ENCODE measurements at regions not wholly inside any gene's neighbourhood (a gene's known extent, or its start where the extent isn't known, plus 50 kb on each side); places are given as distances from the start of the nearest gene placed in this dataset.

DNA sequence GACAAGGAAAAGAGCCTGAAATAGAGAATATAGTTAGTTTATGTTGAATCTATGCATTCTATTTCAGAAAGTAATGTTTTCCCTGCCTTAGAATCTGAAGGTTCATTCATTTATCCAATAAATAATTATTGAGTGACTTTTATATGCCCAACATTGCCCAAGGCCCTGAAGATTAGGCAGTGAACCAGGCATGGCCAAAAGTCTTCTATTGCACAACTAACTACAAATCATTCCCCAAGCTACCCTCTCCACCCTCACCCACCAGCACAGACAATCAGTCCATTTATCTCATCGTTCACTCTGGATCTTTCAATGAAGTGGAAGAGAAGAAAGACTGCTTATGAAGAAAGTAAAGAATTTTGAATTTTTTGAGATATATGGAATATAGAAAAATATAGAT lies 268.4 kb downstream of the PLK2 start:
- Mint-ChIP-seq H3K27me3 (peaks cover 4% of the 10 kb centered on the region), H3K4me3 (no peak overlapping the region), H3K27ac (no peak overlapping the region), H3K9me3 (ENCODE audit: insufficient read depth) (no peaks in the 10 kb centered on the region), H3K4me1 (no peaks in the 10 kb centered on the region)
- no peak overlapping the region for H3K9ac ChIP-seq (ENCODE audit: low read length)
- no peak overlapping the region for H3K4me2 ChIP-seq (replicated peaks; ENCODE audit: low read depth, low read length, poor library complexity, severe bottlenecking)
- no peaks in the 10 kb centered on the region for H3K36me3 ChIP-seq (replicated peaks in 1 of 2; ENCODE audit: control extremely low read depth in 1 of 2, control insufficient read depth in 1 of 2, extremely low read depth in 1 of 2, insufficient read depth in 2 of 2, low read length in 1 of 2)
- TF ChIP-seq, protein P1, sequence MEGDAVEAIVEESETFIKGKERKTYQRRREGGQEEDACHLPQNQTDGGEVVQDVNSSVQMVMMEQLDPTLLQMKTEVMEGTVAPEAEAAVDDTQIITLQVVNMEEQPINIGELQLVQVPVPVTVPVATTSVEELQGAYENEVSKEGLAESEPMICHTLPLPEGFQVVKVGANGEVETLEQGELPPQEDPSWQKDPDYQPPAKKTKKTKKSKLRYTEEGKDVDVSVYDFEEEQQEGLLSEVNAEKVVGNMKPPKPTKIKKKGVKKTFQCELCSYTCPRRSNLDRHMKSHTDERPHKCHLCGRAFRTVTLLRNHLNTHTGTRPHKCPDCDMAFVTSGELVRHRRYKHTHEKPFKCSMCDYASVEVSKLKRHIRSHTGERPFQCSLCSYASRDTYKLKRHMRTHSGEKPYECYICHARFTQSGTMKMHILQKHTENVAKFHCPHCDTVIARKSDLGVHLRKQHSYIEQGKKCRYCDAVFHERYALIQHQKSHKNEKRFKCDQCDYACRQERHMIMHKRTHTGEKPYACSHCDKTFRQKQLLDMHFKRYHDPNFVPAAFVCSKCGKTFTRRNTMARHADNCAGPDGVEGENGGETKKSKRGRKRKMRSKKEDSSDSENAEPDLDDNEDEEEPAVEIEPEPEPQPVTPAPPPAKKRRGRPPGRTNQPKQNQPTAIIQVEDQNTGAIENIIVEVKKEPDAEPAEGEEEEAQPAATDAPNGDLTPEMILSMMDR (IDR thresholded peaks at IDR 0.05): no peak
- no peak for TF ChIP-seq EZH2 (IDR thresholded peaks at IDR 0.05; ENCODE audit: borderline replicate concordance, insufficient read depth, low read depth, low read length, poor library complexity, severe bottlenecking)
- CTCF ChIA-PET: no interaction called here
- WGBS (ENCODE audit: insufficient coverage): no CpG with 5 or more reads among the region's 1 CpG
- no peak for ATAC-seq (ENCODE audit: low read depth)
- DNase-seq: no peak
- no peak overlapping the region for H2AFZ ChIP-seq (ENCODE audit: insufficient read depth, low read depth, low read length, poor library complexity, severe bottlenecking)
- H3K4me3 ChIP-seq (ENCODE audit: control extremely low read depth in 1 of 5, extremely low read depth in 1 of 5, insufficient read depth in 1 of 5, low read depth in 2 of 5, low read length in 4 of 5): no peak overlapping the region
- intact Hi-C loops (cut with micrococcal nuclease): no loop called here
- H3K27me3 ChIP-seq (replicated peaks in 1 of 4; ENCODE audit: control extremely low read depth in 1 of 4, control insufficient read depth in 3 of 4, insufficient read depth in 4 of 4, low read length in 3 of 4): peaks cover 0 to 2% (median 0%) of the 10 kb centered on the region in 4 experiments
- no peaks in the 10 kb centered on the region for H4K20me1 ChIP-seq (ENCODE audit: control insufficient read depth, insufficient read depth, low read length, poor library complexity, severe bottlenecking)
- POLR2A ChIA-PET: no interaction called here
- no peaks in the 10 kb centered on the region for H3K4me1 ChIP-seq (ENCODE audit: control insufficient read depth in 2 of 2, insufficient read depth in 2 of 2, low read length in 2 of 2)
- H3K27ac ChIP-seq (ENCODE audit: low read length in 2 of 2): no peak overlapping the region
- H3K9me3 ChIP-seq (ENCODE audit: control extremely low read depth in 1 of 3, control insufficient read depth in 2 of 3, insufficient read depth in 1 of 3, low read length in 2 of 3): no peaks in the 10 kb centered on the region
- H3K79me2 ChIP-seq (ENCODE audit: control insufficient read depth, insufficient read depth, low read length): no peaks in the 10 kb centered on the region

DNA sequence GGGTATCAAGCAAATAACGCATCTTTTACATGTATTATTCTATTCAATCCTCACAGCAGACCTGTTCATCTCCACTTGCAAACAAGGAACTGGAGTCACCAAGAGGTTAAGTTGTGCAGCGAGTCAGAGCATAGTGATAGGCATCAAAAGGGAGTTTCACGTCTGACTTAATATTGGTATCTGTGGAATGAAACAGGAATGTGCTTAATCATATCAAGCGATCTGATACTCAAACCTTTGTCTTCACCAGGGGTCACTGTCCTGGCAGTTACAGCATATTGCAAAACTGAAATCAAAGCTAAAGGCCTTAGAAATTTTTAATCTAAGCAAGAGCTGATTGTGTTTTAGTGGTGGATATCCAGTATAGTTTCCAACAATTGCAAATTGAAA lies 271.6 kb downstream of the PLK2 start:
- CTCF ChIA-PET: no interaction called here
- intact Hi-C loops (cut with micrococcal nuclease): no loop called here

More for the DNA sequence above, 271.6 kb downstream of the PLK2 start:
- WGBS (ENCODE audit: insufficient coverage): 100% methylated on average over 1 of the region's 4 CpGs
- Histone ChIP-seq H3K27ac (ENCODE audit: low read length in 2 of 2) (no peak overlapping the region), H3K4me2 (replicated peaks; ENCODE audit: low read depth, low read length, poor library complexity, severe bottlenecking) (no peak overlapping the region), H3K4me3 (ENCODE audit: control extremely low read depth in 1 of 5, extremely low read depth in 1 of 5, insufficient read depth in 1 of 5, low read depth in 2 of 5, low read length in 4 of 5) (no peak overlapping the region), H4K20me1 (ENCODE audit: control insufficient read depth, insufficient read depth, low read length, poor library complexity, severe bottlenecking) (no peaks in the 10 kb centered on the region), H3K9me3 (ENCODE audit: control extremely low read depth in 1 of 3, control insufficient read depth in 2 of 3, insufficient read depth in 1 of 3, low read length in 2 of 3) (no peaks in the 10 kb centered on the region), H3K9ac (ENCODE audit: low read length) (no peak overlapping the region), H2AFZ (ENCODE audit: insufficient read depth, low read depth, low read length, poor library complexity, severe bottlenecking) (no peak overlapping the region), H3K27me3 (replicated peaks in 1 of 4; ENCODE audit: control extremely low read depth in 1 of 4, control insufficient read depth in 3 of 4, insufficient read depth in 4 of 4, low read length in 3 of 4) (peaks cover 0 to 2% (median 0%) of the 10 kb centered on the region in 4 experiments), H3K36me3 (replicated peaks in 1 of 2; ENCODE audit: control extremely low read depth in 1 of 2, control insufficient read depth in 1 of 2, extremely low read depth in 1 of 2, insufficient read depth in 2 of 2, low read length in 1 of 2) (no peaks in the 10 kb centered on the region), H3K79me2 (ENCODE audit: control insufficient read depth, insufficient read depth, low read length) (no peaks in the 10 kb centered on the region), H3K4me1 (ENCODE audit: control insufficient read depth in 2 of 2, insufficient read depth in 2 of 2, low read length in 2 of 2) (no peaks in the 10 kb centered on the region)
- Mint-ChIP-seq H3K4me3 (no peak overlapping the region), H3K4me1 (no peaks in the 10 kb centered on the region), H3K27me3 (peaks cover 4% of the 10 kb centered on the region), H3K27ac (no peak overlapping the region), H3K9me3 (ENCODE audit: insufficient read depth) (no peaks in the 10 kb centered on the region)
- POLR2A ChIA-PET: no interaction called here
- TF ChIP-seq, protein P1 (IDR thresholded peaks at IDR 0.05): no peak
- no peak for TF ChIP-seq EZH2 (IDR thresholded peaks at IDR 0.05; ENCODE audit: borderline replicate concordance, insufficient read depth, low read depth, low read length, poor library complexity, severe bottlenecking)
- no peak for ATAC-seq (ENCODE audit: low read depth)
- no peak for DNase-seq
